ENCODE measurements at regions not wholly inside any gene's neighbourhood (a gene's known extent, or its start where the extent isn't known, plus 50 kb on each side); places are given as distances from the start of the nearest gene placed in this dataset.

- Histone ChIP-seq H4K5ac (ENCODE audit: insufficient read length, low read depth, low read length) (no peak overlapping the region), H3K4me3 (ENCODE audit: extremely low read depth in 1 of 4, insufficient read depth in 2 of 4, low read depth in 3 of 4, low read length in 4 of 4) (no peak overlapping the region), H3K18ac (ENCODE audit: extremely low read depth, low read length) (no peak overlapping the region), H2BK15ac (ENCODE audit: low read length) (no peak overlapping the region), H3K4me1 (replicated peaks in 1 of 4; ENCODE audit: control insufficient read depth in 3 of 4, insufficient read depth in 4 of 4, low read length in 3 of 4) (no peaks in the 10 kb centered on the region), H4K20me1 (replicated peaks in 1 of 2; ENCODE audit: control insufficient read depth in 1 of 2, insufficient read depth in 2 of 2, low read length in 2 of 2) (no peaks in the 10 kb centered on the region), H4K8ac (ENCODE audit: extremely low read depth, insufficient read depth, low read length) (no peak overlapping the region), H3K23ac (ENCODE audit: insufficient read length) (no peak overlapping the region), H3K14ac (ENCODE audit: insufficient read length) (no peak overlapping the region), H2BK20ac (ENCODE audit: low read length) (no peak overlapping the region), H3K27ac (ENCODE audit: low read depth, low read length) (no peak overlapping the region), H3K9ac (replicated peaks in 1 of 4; ENCODE audit: extremely low read depth in 1 of 4, low read depth in 3 of 4, low read length in 3 of 4) (no peak overlapping the region), H2AFZ (ENCODE audit: low read length) (no peak overlapping the region), H2BK5ac (ENCODE audit: low read depth, low read length) (no peak overlapping the region), H4K91ac (replicated peaks; ENCODE audit: insufficient read length, low read length) (no peak overlapping the region), H3K27me3 (replicated peaks in 1 of 4; ENCODE audit: control insufficient read depth in 3 of 4, extremely low read depth in 1 of 4, insufficient read depth in 3 of 4, low read length in 3 of 4) (no peaks in the 10 kb centered on the region), H3K4ac (replicated peaks; ENCODE audit: insufficient read length, low read depth, low read length) (no peak overlapping the region), H3K56ac (replicated peaks; ENCODE audit: insufficient read length, low read depth, low read length) (no peak overlapping the region), H2BK12ac (ENCODE audit: low read depth, low read length) (no peak overlapping the region), H3K79me2 (ENCODE audit: control insufficient read depth in 1 of 2, insufficient read depth in 2 of 2, low read length in 2 of 2) (no peaks in the 10 kb centered on the region), H3K36me3 (ENCODE audit: control insufficient read depth in 2 of 4, insufficient read depth in 4 of 4, low read length in 3 of 4) (no peaks in the 10 kb centered on the region), H3K79me1 (ENCODE audit: low read depth, low read length) (no peaks in the 10 kb centered on the region), H3K9me3 (ENCODE audit: insufficient read depth in 2 of 2, low read depth in 1 of 2, low read length in 1 of 2) (no peaks in the 10 kb centered on the region), H3K4me2 (ENCODE audit: insufficient read depth in 1 of 2, low read depth in 2 of 2, low read length in 2 of 2) (no peak overlapping the region), H3K23me2 (ENCODE audit: low read depth, low read length) (no peaks in the 10 kb centered on the region; the same call in 1 of the 2 replicates), H2BK120ac (replicated peaks; ENCODE audit: low read depth, low read length) (no peak overlapping the region), H2AK5ac (ENCODE audit: low read depth, low read length) (no peak overlapping the region)
- 57% methylated on average over 2 of the region's 2 CpGs; no CpG with 5 or more reads in 1 of the 2 experiments for WGBS, 2 experiments (ENCODE audit: extremely low coverage in 1 of 2, insufficient coverage in 1 of 2, insufficient read length in 1 of 2, insufficient replicate concordance in 2 of 2, low coverage in 1 of 2, low lambda C conversion rate in 2 of 2, missing lambda C conversion rate in 1 of 2)
- POLR2A ChIA-PET (ENCODE audit: partially characterized antibody), result no interaction called here
- DNase-seq (ENCODE audit: low read depth in 1 of 2, low spot score in 2 of 2) (no peak), FAIRE-seq (no peak)
- TF ChIP-seq TAF7 (optimal IDR thresholded peaks at IDR 0.05; ENCODE audit: borderline replicate concordance, low read depth, low read length), result no peak
- TF ChIP-seq JUND (IDR thresholded peaks at IDR 0.05; ENCODE audit: low read length), result no peak
- TF ChIP-seq FOSL1 (IDR thresholded peaks at IDR 0.05; ENCODE audit: insufficient read depth, low read depth, low read length), result no peak
- TF ChIP-seq HDAC2 (IDR thresholded peaks at IDR 0.05; ENCODE audit: borderline replicate concordance in 1 of 2, low read depth in 2 of 2, low read length in 2 of 2), result no peak
- no peak for TF ChIP-seq RFX5 (IDR thresholded peaks at IDR 0.05; ENCODE audit: borderline replicate concordance, low read depth, low read length)
- no peak for TF ChIP-seq EZH2 (IDR thresholded peaks at IDR 0.05; ENCODE audit: low read depth, low read length, severe bottlenecking)
- TF ChIP-seq SRF (IDR thresholded peaks at IDR 0.05; ENCODE audit: low read depth, low read length), result no peak
- no peak for TF ChIP-seq SP2 (IDR thresholded peaks at IDR 0.05; ENCODE audit: low read length)
- TF ChIP-seq RNF2 (IDR thresholded peaks at IDR 0.05; ENCODE audit: borderline replicate concordance, low read depth, low read length, missing control alignments, poor library complexity, severe bottlenecking), result no peak
- TF ChIP-seq PHF8 (conservative IDR thresholded peaks at IDR 0.05; ENCODE audit: low read depth, low read length), result no peak
- CTCF ChIA-PET (ENCODE audit: partially characterized antibody), result interaction anchor here (0.9 kb wide), 1 partner anchor 9 kb away, joined by 3 read pairs; no protein-coding TSS in a partner anchor
Observed at GRCh38 chr4:141415651-141416050, 195.0 kb downstream of the ZNF330 start.

Measured in H1 (cell line).